ENCODE measurements at regions not wholly inside any gene's neighbourhood (a gene's known extent, or its start where the extent isn't known, plus 50 kb on each side); places are given as distances from the start of the nearest gene placed in this dataset.

- no peaks in the 10 kb centered on the region for H3K4me1 ChIP-seq (ENCODE audit: control insufficient read depth, insufficient read depth, low read length)
- no peak overlapping the region for H3K4me2 ChIP-seq (ENCODE audit: low read length)
- no peaks in the 10 kb centered on the region for H3K9me3 ChIP-seq (replicated peaks; ENCODE audit: low read length)
- H3K4me3 ChIP-seq (ENCODE audit: low read length) = no peak overlapping the region
- no peaks in the 10 kb centered on the region for H3K36me3 ChIP-seq (ENCODE audit: insufficient read depth, low read length)
- no peaks in the 10 kb centered on the region for H3K27me3 ChIP-seq (ENCODE audit: control insufficient read depth, insufficient read depth, low read length)
- H3K9ac ChIP-seq (ENCODE audit: low read depth, low read length) = no peak overlapping the region
Measured at GRCh38 chr12:87520968-87521367, 508.2 kb downstream of the C12orf50 start.

- Histone ChIP-seq H3K36me3 (ENCODE audit: insufficient read depth, low read length) (no peaks in the 10 kb centered on the region), H3K27me3 (ENCODE audit: control insufficient read depth, insufficient read depth, low read length) (no peaks in the 10 kb centered on the region), H3K9me3 (replicated peaks; ENCODE audit: low read length) (no peaks in the 10 kb centered on the region)
Measured at GRCh38 chr12:87518481-87518880, 510.7 kb downstream of the C12orf50 start.

GRCh38 chr12:87518036-87518435, 511.2 kb downstream of the C12orf50 start:
- H3K27me3 ChIP-seq (ENCODE audit: control insufficient read depth, insufficient read depth, low read length) = no peaks in the 10 kb centered on the region
- no peaks in the 10 kb centered on the region for H3K4me1 ChIP-seq (ENCODE audit: control insufficient read depth, insufficient read depth, low read length)
- no peaks in the 10 kb centered on the region for H3K36me3 ChIP-seq (ENCODE audit: insufficient read depth, low read length)
- no peaks in the 10 kb centered on the region for H3K9me3 ChIP-seq (replicated peaks; ENCODE audit: low read length)
- no peak overlapping the region for H3K4me2 ChIP-seq (ENCODE audit: low read length)
- no peak overlapping the region for H3K4me3 ChIP-seq (ENCODE audit: low read length)
- no peak overlapping the region for H3K9ac ChIP-seq (ENCODE audit: low read depth, low read length)

More at GRCh38 chr12:87518481-87518880, 510.7 kb downstream of the C12orf50 start:
- no peak overlapping the region for H3K9ac ChIP-seq (ENCODE audit: low read depth, low read length)
- no peak overlapping the region for H3K4me3 ChIP-seq (ENCODE audit: low read length)
- no peaks in the 10 kb centered on the region for H3K4me1 ChIP-seq (ENCODE audit: control insufficient read depth, insufficient read depth, low read length)
- no peak overlapping the region for H3K4me2 ChIP-seq (ENCODE audit: low read length)

DNA sequence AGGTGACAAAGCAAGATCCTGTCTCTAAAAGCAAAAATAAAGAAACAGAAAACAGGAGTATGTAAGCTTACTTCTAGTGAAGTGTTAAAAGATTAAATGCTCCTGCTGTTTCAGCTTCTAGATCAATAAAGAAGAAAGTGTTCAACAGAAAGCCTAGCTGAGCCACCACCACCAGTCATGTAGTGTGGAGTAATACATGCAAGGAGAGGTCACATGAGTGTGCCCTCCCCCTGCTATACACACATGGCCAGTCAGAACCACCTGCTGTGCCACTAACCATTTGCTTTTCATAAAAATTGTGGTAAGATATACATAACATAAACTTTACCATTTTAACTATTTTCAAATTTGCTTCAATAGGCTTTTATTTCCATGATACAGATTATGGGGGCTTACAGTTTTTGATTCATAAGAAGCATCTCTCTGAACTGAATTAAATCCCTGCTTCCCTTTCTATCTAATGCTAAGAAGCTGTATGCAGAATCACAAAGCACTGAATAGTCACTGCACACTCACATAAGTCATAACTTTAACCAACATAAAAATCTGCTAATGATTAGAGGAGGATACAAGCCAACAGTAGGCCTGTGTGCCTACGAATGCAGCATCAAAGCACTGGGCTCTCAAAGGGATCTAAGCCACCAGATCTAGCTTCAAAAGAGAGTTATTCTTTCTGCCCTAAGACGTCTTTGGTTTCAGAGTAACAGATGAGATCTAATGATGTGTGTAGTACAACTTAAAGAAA, 515.5 kb downstream of the C12orf50 start:
- H3K4me3 ChIP-seq (ENCODE audit: low read length) = no peak overlapping the region
- no peaks in the 10 kb centered on the region for H3K27me3 ChIP-seq (ENCODE audit: control insufficient read depth, insufficient read depth, low read length)
- H3K4me1 ChIP-seq (ENCODE audit: control insufficient read depth, insufficient read depth, low read length) = peaks cover 5% of the 10 kb centered on the region
- H3K9me3 ChIP-seq (replicated peaks; ENCODE audit: low read length) = no peaks in the 10 kb centered on the region
- H3K36me3 ChIP-seq (ENCODE audit: insufficient read depth, low read length) = no peaks in the 10 kb centered on the region
- no peak overlapping the region for H3K4me2 ChIP-seq (ENCODE audit: low read length)
- H3K9ac ChIP-seq (ENCODE audit: low read depth, low read length) = no peak overlapping the region

GRCh38 chr12:87511371-87511770, 517.8 kb downstream of the C12orf50 start:
- H3K9me3 ChIP-seq (replicated peaks; ENCODE audit: low read length) = no peaks in the 10 kb centered on the region
- H3K4me1 ChIP-seq (ENCODE audit: control insufficient read depth, insufficient read depth, low read length) = peaks cover 5% of the 10 kb centered on the region
- H3K9ac ChIP-seq (ENCODE audit: low read depth, low read length) = no peak overlapping the region
- H3K36me3 ChIP-seq (ENCODE audit: insufficient read depth, low read length) = no peaks in the 10 kb centered on the region
- H3K4me3 ChIP-seq (ENCODE audit: low read length) = no peak overlapping the region
- H3K27me3 ChIP-seq (ENCODE audit: control insufficient read depth, insufficient read depth, low read length) = no peaks in the 10 kb centered on the region
- no peak overlapping the region for H3K4me2 ChIP-seq (ENCODE audit: low read length)

- peak overlapping the region; percentile 17 for H3K4me2 ChIP-seq (ENCODE audit: low read length)
- no peaks in the 10 kb centered on the region for H3K36me3 ChIP-seq (ENCODE audit: insufficient read depth, low read length)
- H3K4me3 ChIP-seq (ENCODE audit: low read length) = no peak overlapping the region
- H3K9ac ChIP-seq (ENCODE audit: low read depth, low read length) = no peak overlapping the region
- H3K9me3 ChIP-seq (replicated peaks; ENCODE audit: low read length) = no peaks in the 10 kb centered on the region
- no peaks in the 10 kb centered on the region for H3K27me3 ChIP-seq (ENCODE audit: control insufficient read depth, insufficient read depth, low read length)
- peaks cover 5% of the 10 kb centered on the region for H3K4me1 ChIP-seq (ENCODE audit: control insufficient read depth, insufficient read depth, low read length)
Measured at GRCh38 chr12:87509237-87509820, 519.9 kb downstream of the C12orf50 start.

GRCh38 chr12:87491598-87491997, 537.6 kb downstream of the C12orf50 start:
- no peaks in the 10 kb centered on the region for H3K27me3 ChIP-seq (ENCODE audit: control insufficient read depth, insufficient read depth, low read length)
- no peaks in the 10 kb centered on the region for H3K4me1 ChIP-seq (ENCODE audit: control insufficient read depth, insufficient read depth, low read length)
- no peaks in the 10 kb centered on the region for H3K9me3 ChIP-seq (replicated peaks; ENCODE audit: low read length)
- no peak overlapping the region for H3K4me2 ChIP-seq (ENCODE audit: low read length)
- H3K4me3 ChIP-seq (ENCODE audit: low read length) = no peak overlapping the region
- H3K9ac ChIP-seq (ENCODE audit: low read depth, low read length) = no peak overlapping the region
- no peaks in the 10 kb centered on the region for H3K36me3 ChIP-seq (ENCODE audit: insufficient read depth, low read length)

GRCh38 chr12:87491089-87491488, 538.1 kb downstream of the C12orf50 start:
- Histone ChIP-seq H3K36me3 (ENCODE audit: insufficient read depth, low read length) (no peaks in the 10 kb centered on the region), H3K4me3 (ENCODE audit: low read length) (no peak overlapping the region), H3K27me3 (ENCODE audit: control insufficient read depth, insufficient read depth, low read length) (no peaks in the 10 kb centered on the region), H3K4me2 (ENCODE audit: low read length) (no peak overlapping the region), H3K9ac (ENCODE audit: low read depth, low read length) (no peak overlapping the region), H3K4me1 (ENCODE audit: control insufficient read depth, insufficient read depth, low read length) (no peaks in the 10 kb centered on the region), H3K9me3 (replicated peaks; ENCODE audit: low read length) (no peaks in the 10 kb centered on the region)

- H3K9ac ChIP-seq (ENCODE audit: low read depth, low read length) = no peak overlapping the region
- no peaks in the 10 kb centered on the region for H3K36me3 ChIP-seq (ENCODE audit: insufficient read depth, low read length)
- H3K27me3 ChIP-seq (ENCODE audit: control insufficient read depth, insufficient read depth, low read length) = no peaks in the 10 kb centered on the region
- H3K4me3 ChIP-seq (ENCODE audit: low read length) = no peak overlapping the region
- no peak overlapping the region for H3K4me2 ChIP-seq (ENCODE audit: low read length)
- H3K9me3 ChIP-seq (replicated peaks; ENCODE audit: low read length) = no peaks in the 10 kb centered on the region
- no peaks in the 10 kb centered on the region for H3K4me1 ChIP-seq (ENCODE audit: control insufficient read depth, insufficient read depth, low read length)
Measured at GRCh38 chr12:87469295-87469694, 559.9 kb downstream of the C12orf50 start.

DNA sequence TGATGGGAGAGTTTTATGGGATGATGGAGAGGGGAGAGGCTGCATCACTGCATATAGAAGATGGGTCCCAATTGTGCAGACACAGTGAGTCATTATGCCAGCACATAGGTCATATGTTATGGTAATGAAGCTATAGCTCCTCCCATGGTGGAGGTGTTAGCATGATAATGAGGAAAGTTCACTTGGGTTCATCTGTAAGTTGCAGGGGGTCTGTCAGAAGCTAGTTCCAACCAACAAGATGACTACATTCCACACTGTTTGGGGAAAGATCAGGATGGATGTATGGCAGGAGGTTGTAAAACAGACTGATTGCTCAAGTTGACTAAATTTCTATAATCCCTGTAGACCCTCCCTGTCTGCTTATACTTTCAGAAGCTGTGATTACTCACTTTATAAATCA, 561.3 kb downstream of the C12orf50 start:
- Histone ChIP-seq H3K27me3 (ENCODE audit: control insufficient read depth, insufficient read depth, low read length) (no peaks in the 10 kb centered on the region), H3K4me3 (ENCODE audit: low read length) (no peak overlapping the region), H3K9me3 (replicated peaks; ENCODE audit: low read length) (no peaks in the 10 kb centered on the region), H3K4me2 (ENCODE audit: low read length) (no peak overlapping the region), H3K36me3 (ENCODE audit: insufficient read depth, low read length) (no peaks in the 10 kb centered on the region), H3K4me1 (ENCODE audit: control insufficient read depth, insufficient read depth, low read length) (no peaks in the 10 kb centered on the region), H3K9ac (ENCODE audit: low read depth, low read length) (no peak overlapping the region)

DNA sequence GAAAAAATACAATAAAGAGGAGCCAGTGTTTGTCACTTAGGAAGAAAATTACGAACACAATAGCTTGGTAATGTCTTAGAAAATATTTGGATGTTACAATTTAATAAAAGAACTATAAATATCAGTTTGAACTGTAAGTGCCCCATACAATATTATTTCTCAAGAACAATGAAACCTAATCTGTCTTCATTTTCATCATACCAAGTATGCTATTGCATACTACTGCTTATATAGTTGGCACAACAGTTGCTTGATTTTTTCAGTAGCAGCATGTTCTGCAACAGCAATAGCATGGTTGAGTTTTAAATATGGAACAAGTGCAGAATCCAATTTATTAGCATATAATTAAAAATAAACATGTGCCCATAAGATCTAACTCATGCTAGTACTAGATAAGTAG, 564.6 kb downstream of the C12orf50 start:
- H3K36me3 ChIP-seq (ENCODE audit: insufficient read depth, low read length) = no peaks in the 10 kb centered on the region
- H3K4me2 ChIP-seq (ENCODE audit: low read length) = no peak overlapping the region
- H3K9ac ChIP-seq (ENCODE audit: low read depth, low read length) = no peak overlapping the region
- no peaks in the 10 kb centered on the region for H3K9me3 ChIP-seq (replicated peaks; ENCODE audit: low read length)
- no peaks in the 10 kb centered on the region for H3K27me3 ChIP-seq (ENCODE audit: control insufficient read depth, insufficient read depth, low read length)
- H3K4me1 ChIP-seq (ENCODE audit: control insufficient read depth, insufficient read depth, low read length) = no peaks in the 10 kb centered on the region
- H3K4me3 ChIP-seq (ENCODE audit: low read length) = no peak overlapping the region

DNA sequence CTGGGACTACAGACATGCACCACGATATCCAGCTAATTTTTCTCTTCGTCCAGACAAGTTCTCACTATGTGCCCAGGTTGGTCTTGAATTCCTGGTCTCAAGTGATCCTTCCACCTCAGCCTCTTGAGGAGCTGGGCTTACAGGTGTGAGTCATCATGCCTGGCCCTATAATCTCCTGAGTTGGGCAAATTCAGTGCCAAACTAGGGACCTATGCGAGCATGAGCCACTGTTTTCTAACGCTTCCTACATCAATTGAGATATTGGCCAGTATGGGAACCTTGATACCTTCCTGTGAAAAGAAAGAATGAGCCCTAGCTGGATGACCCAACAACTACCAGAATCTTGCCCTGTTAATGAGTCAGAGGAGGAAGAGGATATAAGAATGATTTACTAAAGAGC, 585.2 kb downstream of the C12orf50 start:
- H3K4me2 ChIP-seq (ENCODE audit: low read length) = no peak overlapping the region
- no peaks in the 10 kb centered on the region for H3K9me3 ChIP-seq (replicated peaks; ENCODE audit: low read length)
- peaks cover 17% of the 10 kb centered on the region for H3K4me1 ChIP-seq (ENCODE audit: control insufficient read depth, insufficient read depth, low read length)
- H3K27me3 ChIP-seq (ENCODE audit: control insufficient read depth, insufficient read depth, low read length) = no peaks in the 10 kb centered on the region
- H3K9ac ChIP-seq (ENCODE audit: low read depth, low read length) = no peak overlapping the region
- H3K36me3 ChIP-seq (ENCODE audit: insufficient read depth, low read length) = no peaks in the 10 kb centered on the region
- H3K4me3 ChIP-seq (ENCODE audit: low read length) = no peak overlapping the region
